ENCODE measurements at regions not wholly inside any gene's neighbourhood (a gene's known extent, or its start where the extent isn't known, plus 50 kb on each side); places are given as distances from the start of the nearest gene placed in this dataset.

DNA sequence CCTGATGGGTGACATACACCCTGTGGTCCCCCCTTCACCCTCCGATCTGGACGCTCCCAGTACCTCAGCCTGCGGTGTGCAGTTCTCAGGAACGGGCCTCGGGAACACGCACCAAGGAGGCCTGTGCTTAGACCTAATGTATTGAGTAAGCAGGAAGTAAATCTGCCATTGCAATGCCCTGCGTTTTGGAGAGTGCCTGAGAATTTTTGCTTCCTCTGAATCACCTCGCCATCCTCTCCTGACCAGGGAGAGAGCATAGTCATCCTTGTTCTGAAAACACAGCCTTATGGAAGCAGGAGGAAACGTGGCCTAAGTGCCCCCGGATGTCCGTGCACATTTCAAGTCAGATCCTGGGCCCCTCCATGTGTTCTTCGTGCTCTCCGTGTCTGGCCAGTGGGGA, 272.2 kb downstream of the NDUFA10 start:
- no peak for DNase-seq (ENCODE audit: low spot score in 2 of 2)
- Histone ChIP-seq H3K4me1 (peaks cover 0 to 23% (median 7%) of the 10 kb centered on the region in 4 donors), H3K9me3 (no peaks in the 10 kb centered on the region), H3K27ac (no peak overlapping the region), H3K36me3 (no peaks in the 10 kb centered on the region), H3K27me3 (no peaks in the 10 kb centered on the region), H3K4me3 (no peak overlapping the region)
- no peak for TF ChIP-seq POLR2A (IDR thresholded peaks at IDR 0.05)
- TF ChIP-seq EP300 (IDR thresholded peaks at IDR 0.05), result no peak
- TF ChIP-seq, protein P1, sequence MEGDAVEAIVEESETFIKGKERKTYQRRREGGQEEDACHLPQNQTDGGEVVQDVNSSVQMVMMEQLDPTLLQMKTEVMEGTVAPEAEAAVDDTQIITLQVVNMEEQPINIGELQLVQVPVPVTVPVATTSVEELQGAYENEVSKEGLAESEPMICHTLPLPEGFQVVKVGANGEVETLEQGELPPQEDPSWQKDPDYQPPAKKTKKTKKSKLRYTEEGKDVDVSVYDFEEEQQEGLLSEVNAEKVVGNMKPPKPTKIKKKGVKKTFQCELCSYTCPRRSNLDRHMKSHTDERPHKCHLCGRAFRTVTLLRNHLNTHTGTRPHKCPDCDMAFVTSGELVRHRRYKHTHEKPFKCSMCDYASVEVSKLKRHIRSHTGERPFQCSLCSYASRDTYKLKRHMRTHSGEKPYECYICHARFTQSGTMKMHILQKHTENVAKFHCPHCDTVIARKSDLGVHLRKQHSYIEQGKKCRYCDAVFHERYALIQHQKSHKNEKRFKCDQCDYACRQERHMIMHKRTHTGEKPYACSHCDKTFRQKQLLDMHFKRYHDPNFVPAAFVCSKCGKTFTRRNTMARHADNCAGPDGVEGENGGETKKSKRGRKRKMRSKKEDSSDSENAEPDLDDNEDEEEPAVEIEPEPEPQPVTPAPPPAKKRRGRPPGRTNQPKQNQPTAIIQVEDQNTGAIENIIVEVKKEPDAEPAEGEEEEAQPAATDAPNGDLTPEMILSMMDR (IDR thresholded peaks at IDR 0.05), result no peak
- WGBS, 2 donors, result 81 to 93% methylated on average over 13 of the region's 13 CpGs

DNA sequence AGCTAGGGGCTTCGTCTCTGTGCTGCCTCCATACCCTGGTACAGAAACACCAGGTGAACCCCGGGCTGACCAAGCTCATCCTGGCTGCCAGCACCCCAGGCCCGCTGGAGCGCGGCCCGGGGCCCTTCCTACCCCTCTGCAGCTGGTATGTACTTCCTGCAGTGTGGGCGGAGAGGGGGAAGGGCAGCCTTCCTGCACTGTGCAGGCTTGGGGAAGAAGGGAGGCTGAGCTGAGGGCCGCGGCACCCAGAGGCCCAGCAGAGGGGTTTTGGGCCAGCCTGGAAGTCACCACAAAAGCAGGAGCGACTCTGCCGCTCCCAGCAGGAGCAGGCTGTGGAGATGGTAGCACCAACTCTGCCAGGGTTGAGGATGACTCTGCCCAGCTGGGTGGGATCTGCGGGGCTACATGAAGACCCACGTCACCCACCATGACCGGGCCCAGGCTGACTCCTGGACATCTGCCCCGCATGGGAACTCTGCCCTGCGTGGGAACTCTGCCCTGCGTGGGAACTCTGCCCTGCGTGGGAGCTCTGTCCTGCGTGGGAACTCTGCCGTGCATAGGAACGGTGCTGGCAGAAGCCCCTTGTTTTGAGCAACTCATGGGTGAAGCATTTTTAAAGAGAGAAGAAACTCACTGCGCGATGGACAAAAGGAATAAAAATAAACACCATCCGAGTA, 273.3 kb downstream of the NDUFA10 start:
- no peak overlapping the region for H3K27ac ChIP-seq
- DNase-seq (ENCODE audit: low spot score in 2 of 2), result no peak
- H3K4me3 ChIP-seq, result no peak overlapping the region
- H3K4me1 ChIP-seq, result peaks cover 0 to 23% (median 7%) of the 10 kb centered on the region in 4 donors
- no peaks in the 10 kb centered on the region for H3K36me3 ChIP-seq
- TF ChIP-seq POLR2A (IDR thresholded peaks at IDR 0.05), result no peak
- TF ChIP-seq, protein P1 (IDR thresholded peaks at IDR 0.05), result no peak
- no peak for TF ChIP-seq EP300 (IDR thresholded peaks at IDR 0.05)
- 7 to 27% methylated on average over 12 to 18 of the region's 24 CpGs for WGBS, 2 donors
- no peaks in the 10 kb centered on the region for H3K27me3 ChIP-seq
- H3K9me3 ChIP-seq, result no peaks in the 10 kb centered on the region

DNA sequence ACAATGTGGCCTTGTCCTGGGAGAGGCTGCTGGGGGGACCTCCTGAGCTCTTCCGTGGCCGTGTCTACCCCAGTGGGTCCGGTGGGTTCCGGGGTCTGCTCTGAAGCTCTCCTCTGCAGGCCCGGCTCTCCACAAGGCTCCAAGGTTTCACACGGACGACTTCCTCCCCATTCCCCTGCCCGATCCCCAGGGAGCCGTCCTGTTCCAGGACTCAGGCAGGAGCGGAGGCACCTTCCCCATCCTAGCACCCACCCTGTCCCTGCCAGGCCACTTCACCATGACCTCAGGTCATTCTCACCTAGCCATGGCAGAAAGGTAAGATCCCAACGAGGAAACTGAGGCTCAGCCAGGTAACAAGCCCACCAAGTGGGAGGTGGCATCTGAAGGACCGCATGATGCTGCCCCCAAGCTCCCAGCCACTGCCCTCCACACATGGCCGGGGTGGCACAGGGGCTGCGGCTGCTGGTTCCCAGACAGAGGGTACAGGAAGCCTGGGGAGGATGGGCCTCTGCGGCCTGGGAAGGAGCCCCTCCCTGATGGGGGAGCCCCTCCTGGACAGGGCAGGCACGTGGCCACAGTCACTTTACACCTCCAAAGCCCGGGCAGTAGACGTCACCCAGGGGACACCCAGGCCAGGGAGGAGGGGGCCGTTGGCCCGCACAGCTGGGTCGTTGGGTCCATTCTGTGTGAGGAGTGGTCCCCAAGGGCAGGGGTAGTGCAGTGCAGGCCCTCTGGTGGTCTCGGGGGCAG, 274.0 kb downstream of the NDUFA10 start:
- no peak overlapping the region for H3K4me3 ChIP-seq
- H3K27me3 ChIP-seq, result no peaks in the 10 kb centered on the region
- WGBS, 2 donors, result 64 to 93% methylated on average over 10 to 22 of the region's 22 CpGs
- DNase-seq (ENCODE audit: low spot score in 2 of 2), result no peak
- TF ChIP-seq POLR2A (IDR thresholded peaks at IDR 0.05) (no peak), EP300 (IDR thresholded peaks at IDR 0.05) (no peak)
- TF ChIP-seq, protein P1 (IDR thresholded peaks at IDR 0.05), result no peak
- no peaks in the 10 kb centered on the region for H3K36me3 ChIP-seq
- H3K27ac ChIP-seq, result no peak overlapping the region
- H3K4me1 ChIP-seq, result peaks cover 0 to 24% (median 7%) of the 10 kb centered on the region in 4 donors
- H3K9me3 ChIP-seq, result no peaks in the 10 kb centered on the region

DNA sequence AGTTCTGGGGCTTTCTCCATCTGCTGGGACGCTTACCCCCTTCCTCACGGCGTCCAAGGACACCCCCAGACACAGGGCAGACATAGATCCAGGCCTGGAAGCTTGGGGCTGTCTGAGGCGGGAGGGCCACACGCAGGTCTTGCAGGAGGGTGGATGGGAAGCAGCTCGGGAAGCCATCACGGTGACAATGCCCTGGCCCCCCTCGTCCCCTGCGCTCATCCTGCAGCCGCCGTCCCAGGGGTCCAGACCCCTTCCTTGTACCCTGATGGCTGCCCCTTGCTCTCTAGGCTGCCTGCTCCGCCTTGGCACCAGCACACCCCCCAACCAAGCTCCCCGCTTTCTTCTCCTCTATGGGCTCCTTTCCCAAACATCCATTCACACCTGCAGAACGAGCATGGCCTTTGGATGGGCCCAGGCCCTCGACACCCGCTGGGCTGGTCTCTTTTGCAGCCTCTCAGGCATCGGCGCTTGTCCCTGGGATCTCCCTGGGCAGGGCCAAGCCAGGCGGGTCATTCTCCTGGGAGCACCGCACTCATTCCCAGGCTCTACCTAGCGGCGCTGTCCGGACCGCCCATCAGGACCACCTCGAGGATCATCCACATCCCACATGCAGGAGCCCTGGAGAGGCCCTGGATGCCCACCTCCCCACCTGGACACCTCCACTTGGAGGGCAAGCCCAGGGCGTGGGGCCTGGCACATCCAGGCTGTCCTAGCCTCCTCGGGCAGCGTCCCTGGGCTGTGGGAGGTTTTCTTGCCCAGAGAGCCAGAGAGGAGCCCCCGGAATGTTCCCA, 274.9 kb downstream of the NDUFA10 start:
- H3K4me1 ChIP-seq, result peaks cover 0 to 26% (median 7%) of the 10 kb centered on the region in 4 donors
- H3K36me3 ChIP-seq, result no peaks in the 10 kb centered on the region
- H3K4me3 ChIP-seq, result no peak overlapping the region
- no peaks in the 10 kb centered on the region for H3K9me3 ChIP-seq
- WGBS, 2 donors, result 93% methylated on average over 26 to 29 of the region's 29 CpGs
- TF ChIP-seq EP300 (IDR thresholded peaks at IDR 0.05) (no peak), POLR2A (IDR thresholded peaks at IDR 0.05) (no peak)
- TF ChIP-seq, protein P1 (IDR thresholded peaks at IDR 0.05), result no peak
- H3K27ac ChIP-seq, result no peak overlapping the region
- no peaks in the 10 kb centered on the region for H3K27me3 ChIP-seq
- no peak for DNase-seq (ENCODE audit: low spot score in 2 of 2)

All from tibial nerve (tissue), 4 donors.